ENCODE measurements at regions not wholly inside any gene's neighbourhood (a gene's known extent, or its start where the extent isn't known, plus 50 kb on each side); places are given as distances from the start of the nearest gene placed in this dataset.

GRCh38 chr2:43097644-43098408 is 128.6 kb downstream of the ZFP36L2 start:
- ATAC-seq (no peak), DNase-seq (ENCODE audit: low read depth, low spot score) (no peak)
- Histone ChIP-seq H3K9me3 (ENCODE audit: control insufficient read depth in 1 of 2, insufficient read depth in 1 of 2, low read depth in 1 of 2, low read length in 2 of 2) (no peaks in the 10 kb centered on the region), H3K36me3 (ENCODE audit: control insufficient read depth in 1 of 2, insufficient read depth in 2 of 2, low read length in 2 of 2) (no peaks in the 10 kb centered on the region), H3K4me3 (replicated peaks in 1 of 2; ENCODE audit: low read depth in 1 of 2, low read length in 2 of 2) (no peak overlapping the region), H3K27me3 (ENCODE audit: insufficient read depth, low read length) (no peaks in the 10 kb centered on the region), H3K27ac (ENCODE audit: low read depth, low read length) (no peak overlapping the region), H3K9ac (ENCODE audit: low read length) (no peak overlapping the region), H3K4me1 (ENCODE audit: control insufficient read depth in 1 of 2, insufficient read depth in 2 of 2, low read length in 2 of 2) (no peaks in the 10 kb centered on the region), H3K4me2 (ENCODE audit: low read length) (no peak overlapping the region), H3K79me2 (ENCODE audit: insufficient read depth, low read length) (no peaks in the 10 kb centered on the region), H3K9me2 (ENCODE audit: insufficient read depth) (no peaks in the 10 kb centered on the region), H2AFZ (ENCODE audit: low read depth, low read length, poor library complexity, severe bottlenecking) (no peak overlapping the region), H4K20me1 (ENCODE audit: insufficient read depth) (no peaks in the 10 kb centered on the region)
- CTCF ChIA-PET: no interaction called here
- intact Hi-C loops (cut with micrococcal nuclease): no loop called here
- RAD21 ChIA-PET (ENCODE audit: low non-redundant PET in 1 of 2, low total read pairs in 2 of 2, uncharacterized antibody in 2 of 2, unreplicated experiment in 2 of 2): no interaction called here
- POLR2A ChIA-PET: no interaction called here
- no TSS peak for BruUV-seq (replicated peaks)
- no peak for TF ChIP-seq SP1 (IDR thresholded peaks at IDR 0.05; ENCODE audit: low read depth)
- no peak for TF ChIP-seq ATF3 (IDR thresholded peaks at IDR 0.05)

GRCh38 chr2:43095533-43096295 is 130.7 kb downstream of the ZFP36L2 start:
- Histone ChIP-seq H3K9me3 (ENCODE audit: control insufficient read depth in 1 of 2, insufficient read depth in 1 of 2, low read depth in 1 of 2, low read length in 2 of 2) (peaks cover 0 to 3% of the 10 kb centered on the region in 2 experiments; a peak in 1 of 4 replicates), H3K4me1 (ENCODE audit: control insufficient read depth in 1 of 2, insufficient read depth in 2 of 2, low read length in 2 of 2) (no peaks in the 10 kb centered on the region), H3K36me3 (ENCODE audit: control insufficient read depth in 1 of 2, insufficient read depth in 2 of 2, low read length in 2 of 2) (no peaks in the 10 kb centered on the region), H3K27me3 (ENCODE audit: insufficient read depth, low read length) (no peaks in the 10 kb centered on the region), H2AFZ (ENCODE audit: low read depth, low read length, poor library complexity, severe bottlenecking) (no peak overlapping the region), H3K4me3 (replicated peaks in 1 of 2; ENCODE audit: low read depth in 1 of 2, low read length in 2 of 2) (no peak overlapping the region), H3K79me2 (ENCODE audit: insufficient read depth, low read length) (no peaks in the 10 kb centered on the region), H3K4me2 (ENCODE audit: low read length) (no peak overlapping the region), H3K9ac (ENCODE audit: low read length) (no peak overlapping the region), H3K27ac (ENCODE audit: low read depth, low read length) (no peak overlapping the region), H3K9me2 (ENCODE audit: insufficient read depth) (no peaks in the 10 kb centered on the region), H4K20me1 (ENCODE audit: insufficient read depth) (no peaks in the 10 kb centered on the region)
- no peak for DNase-seq (ENCODE audit: low read depth, low spot score)
- intact Hi-C loops (cut with micrococcal nuclease): no loop called here
- RAD21 ChIA-PET (ENCODE audit: low non-redundant PET in 1 of 2, low total read pairs in 2 of 2, uncharacterized antibody in 2 of 2, unreplicated experiment in 2 of 2): no interaction called here
- TF ChIP-seq TCF7L2 (IDR thresholded peaks at IDR 0.05; ENCODE audit: borderline replicate concordance, extremely low read depth, insufficient read depth, insufficient read length) (no peak), CBX3 (IDR thresholded peaks at IDR 0.05; ENCODE audit: low read depth) (no peak), FOSL1 (IDR thresholded peaks at IDR 0.05; ENCODE audit: low read depth) (no peak), POLR2AphosphoS5 (IDR thresholded peaks at IDR 0.05; ENCODE audit: low read depth, low read length) (no peak), JUND (IDR thresholded peaks at IDR 0.05) (no peak), ZNF274 (IDR thresholded peaks at IDR 0.05; ENCODE audit: low read depth, low read length) (no peak), SRF (IDR thresholded peaks at IDR 0.05; ENCODE audit: low read depth) (no peak)
- POLR2A ChIA-PET: no interaction called here
- no TSS peak for BruUV-seq (replicated peaks)
- ATAC-seq: no peak
- CTCF ChIA-PET: no interaction called here
